CD14-positive monocyte (primary cell): ENCODE measurements at regions not wholly inside any gene's neighbourhood (a gene's known extent, or its start where the extent isn't known, plus 50 kb on each side); places are given as distances from the start of the nearest gene placed in this dataset.

Experiments
- DNase-seq, 3 donors: peaks; one replicate each; pipeline ENCODE4 v3.0.0-alpha.2; 2011 to 2022
- H2AFZ ChIP-seq: 2 replicates; pipeline ENCODE4 v1.6.0; 2012; ENCODE audit warnings: mild to moderate bottlenecking, low read depth, low read length, inconsistent platforms; ENCODE audit not compliant: insufficient read depth, poor library complexity, severe bottlenecking
- H3K27ac ChIP-seq, 2 donors: 1 replicate in 1 of 2; 2 replicates in 1 of 2; pipeline ENCODE4 v1.5.1; 2012 to 2013; ENCODE audit warnings: low read length in 2 of 2, control low read depth in 1 of 2, inconsistent platforms in 1 of 2, low read depth in 1 of 2, mild to moderate bottlenecking in 1 of 2
- H3K27me3 ChIP-seq, 2 donors: one replicate each; pipeline versions ENCODE4 v1.6.0 to v1.6.1; 2011 to 2013; ENCODE audit warnings: low read length in 2 of 2; ENCODE audit not compliant: control insufficient read depth in 2 of 2, insufficient read depth in 2 of 2
- H3K36me3 ChIP-seq, 2 donors: replicated peaks in 1 of 2; 1 replicate in 1 of 2; 2 replicates in 1 of 2; pipeline versions ENCODE4 v1.5.1 to v1.6.1; 2012 to 2013; ENCODE audit warnings: low read length in 2 of 2, control low read depth in 1 of 2, inconsistent platforms in 1 of 2, mild to moderate bottlenecking in 1 of 2; ENCODE audit not compliant: insufficient read depth in 2 of 2, control insufficient read depth in 1 of 2
- H3K4me1 ChIP-seq, 2 donors: 1 replicate in 1 of 2; 2 replicates in 1 of 2; pipeline versions ENCODE4 v1.5.1 to v1.6.1; 2012 to 2013; ENCODE audit warnings: low read length in 2 of 2, control low read depth in 1 of 2, inconsistent platforms in 1 of 2, mild to moderate bottlenecking in 1 of 2, moderate library complexity in 1 of 2; ENCODE audit not compliant: insufficient read depth in 2 of 2, control insufficient read depth in 1 of 2
- H3K4me2 ChIP-seq: replicated peaks from 2 replicates; pipeline ENCODE3; 2012; ENCODE audit warnings: low read length, moderate library complexity, mild to moderate bottlenecking; ENCODE audit not compliant: poor library complexity, severe bottlenecking; ENCODE audit errors: extremely low read depth
- H3K4me3 ChIP-seq, 3 experiments: fragments of 200-600 bp in 1 of 3; sonication (generic) in 1 of 3; replicated peaks in 1 of 3; 1 replicate in 2 of 3; 2 replicates in 1 of 3; pipeline ENCODE4 v1.5.1; 2011 to 2013; ENCODE audit warnings: low read length in 3 of 3, mild to moderate bottlenecking in 3 of 3, control low read depth in 2 of 3, low read depth in 2 of 3, inconsistent platforms in 1 of 3, moderate library complexity in 1 of 3
- H3K79me2 ChIP-seq: 2 replicates; pipeline ENCODE4 v1.6.0; 2012; ENCODE audit warnings: mild to moderate bottlenecking, control low read depth, inconsistent platforms, low read length, moderate library complexity; ENCODE audit not compliant: insufficient read depth
- H3K9ac ChIP-seq: 2 replicates; pipeline ENCODE4 v1.6.0; 2017; ENCODE audit warnings: low read length, mild to moderate bottlenecking; ENCODE audit not compliant: insufficient read depth, poor library complexity, severe bottlenecking
- H3K9me3 ChIP-seq, 2 donors: replicated peaks in 1 of 2; 1 replicate in 1 of 2; 2 replicates in 1 of 2; pipeline versions ENCODE4 v1.5.1 to v1.6.1; 2012 to 2013; ENCODE audit warnings: low read length in 2 of 2, control low read depth in 1 of 2; ENCODE audit not compliant: control insufficient read depth in 1 of 2, insufficient read depth in 1 of 2
- H4K20me1 ChIP-seq: 2 replicates; pipeline ENCODE4 v1.6.0; 2012; ENCODE audit warnings: mild to moderate bottlenecking, low read length, control low read depth, moderate library complexity; ENCODE audit not compliant: insufficient read depth
- H3K27ac Mint-ChIP-seq, 7 donors: one replicate each; pipeline ENCODE4 v1.8.0; 2020; ENCODE audit warnings: mild to moderate bottlenecking in 7 of 7, mixed read lengths in 7 of 7, moderate library complexity in 6 of 7, inconsistent platforms in 2 of 7
- H3K27me3 Mint-ChIP-seq, 3 donors: one replicate each; pipeline ENCODE4 v1.8.0; 2021 to 2022; ENCODE audit warnings: low read depth in 3 of 3, mild to moderate bottlenecking in 3 of 3, mixed read lengths in 3 of 3, moderate library complexity in 3 of 3, inconsistent platforms in 1 of 3
- H3K36me3 Mint-ChIP-seq, 2 donors: one replicate each; pipeline ENCODE4 v1.8.0; 2020; ENCODE audit warnings: mixed read lengths in 2 of 2, inconsistent platforms in 1 of 2, mild to moderate bottlenecking in 1 of 2
- H3K4me1 Mint-ChIP-seq: one replicate; pipeline ENCODE4 v1.8.0; 2020; ENCODE audit warnings: mild to moderate bottlenecking, mixed read lengths
- H3K4me3 Mint-ChIP-seq, 2 donors: one replicate each; pipeline ENCODE4 v1.8.0; 2020; ENCODE audit warnings: mild to moderate bottlenecking in 2 of 2, mixed read lengths in 2 of 2, moderate library complexity in 1 of 2
- H3K9me3 Mint-ChIP-seq, 7 donors: one replicate each; pipeline ENCODE4 v1.8.0; 2020 to 2022; ENCODE audit warnings: mixed read lengths in 7 of 7, mild to moderate bottlenecking in 6 of 7, moderate library complexity in 6 of 7, inconsistent platforms in 2 of 7
- CTCF ChIP-seq: fragments of 200-600 bp; IDR thresholded peaks from one replicate; pipeline ENCODE4 v1.8.0; 2022; ENCODE audit warnings: antibody characterized with exemption, mild to moderate bottlenecking
- WGBS: methylation state at CpG from one replicate; pipeline ENCODE4 v1.1.5; 2013; ENCODE audit warnings: missing lambda C conversion rate; ENCODE audit not compliant: insufficient coverage; 5-methylcytosine and 5-hydroxymethylcytosine counted together
- intact Hi-C, 2 donors: fragments of 100-400 bp; cut with micrococcal nuclease; formaldehyde crosslinking; loops; one replicate each; pipeline versions ENCODE4 v1.15.0 to v1.15.1; 2023

GRCh38 chr13:90557626-90558025 is 789.9 kb upstream of the MIR17HG start:
- Histone ChIP-seq H2AFZ (no peak overlapping the region), H3K79me2 (no peaks in the 10 kb centered on the region), H3K27me3 (no peaks in the 10 kb centered on the region), H3K36me3 (no peaks in the 10 kb centered on the region), H3K27ac (no peak overlapping the region), H4K20me1 (no peaks in the 10 kb centered on the region), H3K4me3 (no peak overlapping the region), H3K9ac (no peak overlapping the region), H3K4me2 (no peak overlapping the region), H3K9me3 (no peaks in the 10 kb centered on the region), H3K4me1 (no peaks in the 10 kb centered on the region)
- no peaks in the 10 kb centered on the region for H3K36me3 Mint-ChIP-seq
- peaks cover 0 to 1% (median 0%) of the 10 kb centered on the region in 3 donors for H3K27me3 Mint-ChIP-seq
- H3K9me3 Mint-ChIP-seq = peaks cover 0 to 12% (median 4%) of the 10 kb centered on the region in 7 donors
- no peak for TF ChIP-seq CTCF
- intact Hi-C loops = no loop called here
- H3K4me3 Mint-ChIP-seq = no peak overlapping the region
- H3K4me1 Mint-ChIP-seq = no peaks in the 10 kb centered on the region
- DNase-seq = no peak
- no peak overlapping the region for H3K27ac Mint-ChIP-seq
- no CpG with 5 or more reads among the region's 2 CpGs for WGBS

GRCh38 chr13:90562443-90562842 is 785.0 kb upstream of the MIR17HG start:
- Mint-ChIP-seq H3K27ac (peak overlapping the region in 1 of 7 donors; percentile 69), H3K9me3 (peaks cover 0 to 11% (median 2%) of the 10 kb centered on the region in 7 donors), H3K36me3 (no peaks in the 10 kb centered on the region), H3K4me3 (no peak overlapping the region), H3K27me3 (peaks cover 0 to 1% (median 0%) of the 10 kb centered on the region in 3 donors), H3K4me1 (peaks cover 8% of the 10 kb centered on the region)
- peaks cover 0 to 4% of the 10 kb centered on the region in 2 donors for H3K9me3 ChIP-seq
- no peaks in the 10 kb centered on the region for H3K27me3 ChIP-seq
- H4K20me1 ChIP-seq = no peaks in the 10 kb centered on the region
- 90% methylated on average over 1 of the region's 1 CpG for WGBS
- no peak overlapping the region for H3K27ac ChIP-seq
- H3K4me2 ChIP-seq = no peak overlapping the region
- no peak for DNase-seq
- H3K9ac ChIP-seq = no peak overlapping the region
- no peak overlapping the region for H3K4me3 ChIP-seq
- no peaks in the 10 kb centered on the region for H3K79me2 ChIP-seq
- H3K4me1 ChIP-seq = peaks cover 0 to 3% of the 10 kb centered on the region in 2 donors
- no peaks in the 10 kb centered on the region for H3K36me3 ChIP-seq
- H2AFZ ChIP-seq = no peak overlapping the region
- intact Hi-C loops = no loop called here
- TF ChIP-seq CTCF = no peak
